AG04450 (cell line): ENCODE measurements at regions not wholly inside any gene's neighbourhood (a gene's known extent, or its start where the extent isn't known, plus 50 kb on each side); places are given as distances from the start of the nearest gene placed in this dataset.

Source experiments
- CTCF ChIA-PET: fragments of 300-600, 350-600 bp; formaldehyde crosslinking; extraction: SDS; loops from one replicate; lab custom pipeline; 2022; ENCODE audit warnings: antibody characterized with exemption, inconsistent platforms; lab: Charles Lee
- POLR2A ChIA-PET: fragments of 350-600 bp; formaldehyde crosslinking; extraction: SDS; loops from one replicate; lab custom pipeline; 2021; ENCODE audit warnings: antibody characterized with exemption, inconsistent platforms; lab: Yijun Ruan, JAX
- DNase-seq: peaks from one replicate; pipeline ENCODE4 v3.0.0-alpha.2; 2011; ENCODE audit warnings: low read depth, low spot score
- H3K27ac ChIP-seq: one replicate; pipeline ENCODE4 v1.5.1; 2012; ENCODE audit warnings: low read depth, low read length, control low read depth
- H3K27me3 ChIP-seq: one replicate; pipeline ENCODE4 v1.6.0; 2012; ENCODE audit warnings: low read length; ENCODE audit not compliant: control insufficient read depth, insufficient read depth
- H3K4me3 ChIP-seq: 2 replicates; pipeline ENCODE4 v1.5.1; 2011; ENCODE audit warnings: mild to moderate bottlenecking, low read depth, low read length, control low read depth
- H3K9me3 ChIP-seq: 2 replicates; pipeline ENCODE4 v1.5.1; 2012; ENCODE audit warnings: low read length; ENCODE audit not compliant: control insufficient read depth, insufficient read depth
- TF ChIP-seq, protein P1 (sequence below): IDR thresholded peaks from 2 replicates; pipeline ENCODE4 v1.5.1; 2011; ENCODE audit warnings: low read depth, low read length, control low read depth, inconsistent platforms

DNA sequence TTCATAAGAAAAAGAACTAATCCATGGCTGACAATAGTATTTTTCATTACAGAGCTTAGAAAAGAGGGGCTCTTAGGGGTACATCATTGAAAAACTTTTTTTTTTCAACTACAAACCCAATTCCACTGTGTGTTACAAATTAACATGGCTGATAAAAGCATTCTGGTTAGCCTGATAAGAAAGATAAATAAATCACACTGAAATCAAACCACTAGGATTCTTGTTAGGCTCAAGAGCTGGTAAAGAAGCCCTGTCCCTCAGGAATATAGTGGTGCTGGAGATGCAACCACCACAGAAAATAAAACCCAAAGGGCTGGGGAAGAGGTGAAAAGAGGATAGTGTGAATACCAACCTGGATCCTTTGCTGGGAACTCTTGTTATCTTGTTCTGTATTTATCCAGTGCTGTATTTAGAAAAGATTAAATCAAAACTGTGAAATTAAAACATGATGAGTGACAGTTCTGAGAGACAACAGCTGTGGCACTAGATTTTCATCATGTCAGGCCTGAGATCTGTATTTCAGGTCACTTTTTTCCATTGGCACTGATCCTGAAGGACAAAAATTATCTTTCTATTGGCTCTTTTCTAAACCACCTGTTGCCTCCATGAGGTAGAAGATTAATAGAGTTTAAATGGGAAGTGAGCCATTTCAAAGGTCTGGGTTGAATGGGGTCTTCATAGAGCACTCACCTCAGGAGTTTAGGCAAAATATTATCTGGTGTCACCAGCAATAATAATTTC is 118.6 kb downstream of the ARRDC3 start:
- Histone ChIP-seq H3K27me3 (no peaks in the 10 kb centered on the region), H3K27ac (no peak overlapping the region), H3K9me3 (no peaks in the 10 kb centered on the region), H3K4me3 (no peak overlapping the region)
- ChIA-PET POLR2A (no interaction called here), CTCF (no interaction called here)
- TF ChIP-seq, protein P1, sequence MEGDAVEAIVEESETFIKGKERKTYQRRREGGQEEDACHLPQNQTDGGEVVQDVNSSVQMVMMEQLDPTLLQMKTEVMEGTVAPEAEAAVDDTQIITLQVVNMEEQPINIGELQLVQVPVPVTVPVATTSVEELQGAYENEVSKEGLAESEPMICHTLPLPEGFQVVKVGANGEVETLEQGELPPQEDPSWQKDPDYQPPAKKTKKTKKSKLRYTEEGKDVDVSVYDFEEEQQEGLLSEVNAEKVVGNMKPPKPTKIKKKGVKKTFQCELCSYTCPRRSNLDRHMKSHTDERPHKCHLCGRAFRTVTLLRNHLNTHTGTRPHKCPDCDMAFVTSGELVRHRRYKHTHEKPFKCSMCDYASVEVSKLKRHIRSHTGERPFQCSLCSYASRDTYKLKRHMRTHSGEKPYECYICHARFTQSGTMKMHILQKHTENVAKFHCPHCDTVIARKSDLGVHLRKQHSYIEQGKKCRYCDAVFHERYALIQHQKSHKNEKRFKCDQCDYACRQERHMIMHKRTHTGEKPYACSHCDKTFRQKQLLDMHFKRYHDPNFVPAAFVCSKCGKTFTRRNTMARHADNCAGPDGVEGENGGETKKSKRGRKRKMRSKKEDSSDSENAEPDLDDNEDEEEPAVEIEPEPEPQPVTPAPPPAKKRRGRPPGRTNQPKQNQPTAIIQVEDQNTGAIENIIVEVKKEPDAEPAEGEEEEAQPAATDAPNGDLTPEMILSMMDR = no peak
- no peak for DNase-seq

DNA sequence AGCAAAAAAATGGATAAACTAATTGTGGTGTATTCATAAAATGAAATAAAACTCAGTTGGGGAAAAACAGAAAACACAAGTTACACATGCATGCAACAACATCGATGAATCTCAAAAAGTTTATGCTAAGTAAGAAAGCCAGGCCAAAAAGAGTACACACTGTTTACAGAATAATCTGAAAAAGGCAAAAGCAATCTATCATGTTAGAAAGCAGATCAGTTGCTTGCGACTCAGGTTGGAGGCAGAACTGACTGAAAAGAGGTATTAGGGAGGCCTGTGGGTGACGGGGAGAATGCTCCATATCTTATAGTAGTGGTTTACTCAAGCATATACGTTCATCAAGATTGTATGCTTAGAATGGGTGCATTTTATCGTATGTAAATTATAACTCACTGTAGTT is 119.2 kb downstream of the ARRDC3 start:
- TF ChIP-seq, protein P1 = no peak
- H3K4me3 ChIP-seq = no peak overlapping the region
- no peak for DNase-seq
- CTCF ChIA-PET = no interaction called here
- H3K27ac ChIP-seq = no peak overlapping the region
- H3K9me3 ChIP-seq = no peaks in the 10 kb centered on the region
- no peaks in the 10 kb centered on the region for H3K27me3 ChIP-seq
- POLR2A ChIA-PET = no interaction called here

DNA sequence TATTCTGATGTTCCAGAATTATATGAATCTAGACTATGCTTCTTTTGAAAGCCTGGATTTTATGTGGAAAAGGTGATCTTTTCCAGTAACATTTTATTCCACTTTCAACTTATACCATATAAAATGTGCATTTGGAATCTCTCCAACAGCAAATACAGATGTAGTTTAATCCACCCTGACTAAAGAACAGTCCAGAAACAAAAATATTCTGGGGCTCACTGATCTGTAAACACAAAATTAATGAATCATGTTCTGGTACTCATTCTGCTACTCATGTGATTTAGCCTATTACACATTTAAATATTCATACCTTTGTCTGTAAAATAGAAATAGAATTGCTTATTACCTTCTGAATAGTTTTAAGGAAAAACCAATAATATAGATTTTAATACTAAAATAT is 125.8 kb downstream of the ARRDC3 start:
- Histone ChIP-seq H3K4me3 (no peak overlapping the region), H3K27ac (no peak overlapping the region), H3K9me3 (no peaks in the 10 kb centered on the region), H3K27me3 (no peaks in the 10 kb centered on the region)
- no peak for DNase-seq
- TF ChIP-seq, protein P1 = no peak
- ChIA-PET POLR2A (no interaction called here), CTCF (interaction anchor here (0.6 kb wide), 1 partner anchor 11 kb away, joined by 5 read pairs; no protein-coding TSS in a partner anchor)

DNA sequence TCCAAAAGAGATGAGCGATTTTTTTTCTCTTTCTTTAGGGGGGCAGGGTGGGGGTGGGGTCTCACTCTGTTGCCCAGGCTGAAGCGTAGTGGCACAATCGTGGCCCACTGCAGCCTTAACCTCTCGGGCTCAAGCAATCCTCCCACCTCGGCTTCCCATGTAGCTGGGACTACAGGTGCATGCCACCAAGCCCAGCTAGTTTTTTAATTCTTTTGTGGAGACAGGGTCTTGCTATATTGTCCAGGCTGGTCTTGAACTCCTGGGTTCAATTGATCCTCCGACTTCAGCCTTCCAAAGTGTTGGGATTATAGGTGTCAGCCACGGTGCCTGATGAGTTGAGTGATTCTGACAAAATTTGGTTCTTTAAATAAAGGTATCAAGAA is 127.0 kb downstream of the ARRDC3 start:
- no peak overlapping the region for H3K27ac ChIP-seq
- POLR2A ChIA-PET = no interaction called here
- H3K9me3 ChIP-seq = no peaks in the 10 kb centered on the region
- CTCF ChIA-PET = no interaction called here
- no peak for DNase-seq
- H3K4me3 ChIP-seq = no peak overlapping the region
- TF ChIP-seq, protein P1 = no peak
- no peaks in the 10 kb centered on the region for H3K27me3 ChIP-seq

DNA sequence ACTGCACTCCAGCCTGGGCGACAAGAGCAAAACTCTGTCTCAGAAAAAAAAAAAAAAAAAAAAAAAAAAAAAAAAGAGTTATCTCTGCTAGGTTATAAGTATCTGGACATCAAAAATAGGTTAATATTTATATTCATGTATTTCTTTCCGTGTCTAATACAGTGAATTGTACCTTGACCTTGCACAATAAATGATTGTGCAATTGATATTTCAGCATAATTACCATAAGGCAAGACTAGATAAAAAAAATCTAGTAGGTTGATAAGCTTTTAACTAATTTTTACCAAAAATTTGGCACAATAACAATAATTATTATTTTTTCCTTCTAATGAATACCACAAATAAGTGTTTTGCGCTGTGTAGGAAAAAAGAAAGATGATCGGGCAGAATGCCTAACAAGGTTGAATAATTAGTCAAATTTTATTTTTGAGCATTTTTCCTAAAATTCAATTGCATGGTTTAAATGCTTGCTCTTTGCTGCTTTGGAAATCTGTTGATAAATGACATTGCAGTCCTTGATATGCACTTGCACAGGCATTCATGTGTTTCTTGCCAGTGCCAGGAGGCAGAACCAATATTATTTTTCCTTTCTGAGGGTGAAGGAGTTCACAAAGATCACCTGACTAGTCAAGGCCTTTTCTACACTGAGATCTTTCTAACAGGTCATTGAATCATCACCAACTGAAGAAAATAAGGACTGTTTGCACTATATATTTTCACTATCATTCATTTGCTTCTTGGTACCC is 127.5 kb downstream of the ARRDC3 start:
- Histone ChIP-seq H3K9me3 (no peaks in the 10 kb centered on the region), H3K27me3 (no peaks in the 10 kb centered on the region), H3K27ac (no peak overlapping the region), H3K4me3 (no peak overlapping the region)
- DNase-seq = no peak
- POLR2A ChIA-PET = no interaction called here
- CTCF ChIA-PET = no interaction called here
- TF ChIP-seq, protein P1 = no peak
